Nephron progenitor cell (in vitro differentiated cells): ENCODE measurements at regions not wholly inside any gene's neighbourhood (a gene's known extent, or its start where the extent isn't known, plus 50 kb on each side); places are given as distances from the start of the nearest gene placed in this dataset.

Source experiments
- DNase-seq: peaks from one replicate; pipeline ENCODE4 v3.0.0; 2021
- H3K27ac Mint-ChIP-seq: 2 replicates; pipeline ENCODE4 v1.8.0; 2021; ENCODE audit warnings: mild to moderate bottlenecking, moderate library complexity, mixed read lengths
- H3K27me3 Mint-ChIP-seq: 2 replicates; pipeline ENCODE4 v1.8.0; 2021; ENCODE audit warnings: mild to moderate bottlenecking, low read depth, mixed read lengths; ENCODE audit not compliant: poor library complexity
- H3K36me3 Mint-ChIP-seq: 2 replicates; pipeline ENCODE4 v1.8.0; 2021; ENCODE audit warnings: low read depth, mixed read lengths
- H3K4me1 Mint-ChIP-seq: 2 replicates; pipeline ENCODE4 v1.8.0; 2021; ENCODE audit warnings: mixed read lengths
- H3K4me3 Mint-ChIP-seq: 2 replicates; pipeline ENCODE4 v1.8.0; 2021; ENCODE audit warnings: mild to moderate bottlenecking, moderate library complexity, mixed read lengths
- H3K9me3 Mint-ChIP-seq: 2 replicates; pipeline ENCODE4 v1.8.0; 2021; ENCODE audit warnings: mild to moderate bottlenecking, moderate library complexity, mixed read lengths
- TF ChIP-seq, protein P1 (sequence below): fragments of 200-600 bp; sonication (generic); IDR thresholded peaks from 2 replicates; pipeline ENCODE4 v1.5.0; 2021; ENCODE audit warnings: antibody characterized with exemption

DNA sequence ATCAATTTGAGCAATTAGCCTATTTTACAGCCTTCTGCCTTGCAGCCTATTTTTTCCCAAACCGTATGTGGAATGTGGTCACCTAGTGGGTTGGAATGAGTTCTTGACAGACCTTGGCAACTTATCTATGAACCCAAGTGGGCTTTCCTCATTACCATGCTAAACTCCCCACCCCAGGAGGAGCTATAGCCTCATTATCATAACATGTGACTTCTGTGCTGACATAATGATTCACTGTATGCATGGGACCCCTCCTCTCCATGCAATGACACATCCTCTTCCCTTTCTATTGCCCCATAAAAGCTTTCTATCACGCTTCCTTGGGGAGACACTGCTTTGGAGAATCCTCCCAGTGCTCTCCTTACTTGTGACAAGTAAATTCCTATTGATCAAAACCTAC, 83.5 kb upstream of the FHIT start:
- TF ChIP-seq, protein P1, sequence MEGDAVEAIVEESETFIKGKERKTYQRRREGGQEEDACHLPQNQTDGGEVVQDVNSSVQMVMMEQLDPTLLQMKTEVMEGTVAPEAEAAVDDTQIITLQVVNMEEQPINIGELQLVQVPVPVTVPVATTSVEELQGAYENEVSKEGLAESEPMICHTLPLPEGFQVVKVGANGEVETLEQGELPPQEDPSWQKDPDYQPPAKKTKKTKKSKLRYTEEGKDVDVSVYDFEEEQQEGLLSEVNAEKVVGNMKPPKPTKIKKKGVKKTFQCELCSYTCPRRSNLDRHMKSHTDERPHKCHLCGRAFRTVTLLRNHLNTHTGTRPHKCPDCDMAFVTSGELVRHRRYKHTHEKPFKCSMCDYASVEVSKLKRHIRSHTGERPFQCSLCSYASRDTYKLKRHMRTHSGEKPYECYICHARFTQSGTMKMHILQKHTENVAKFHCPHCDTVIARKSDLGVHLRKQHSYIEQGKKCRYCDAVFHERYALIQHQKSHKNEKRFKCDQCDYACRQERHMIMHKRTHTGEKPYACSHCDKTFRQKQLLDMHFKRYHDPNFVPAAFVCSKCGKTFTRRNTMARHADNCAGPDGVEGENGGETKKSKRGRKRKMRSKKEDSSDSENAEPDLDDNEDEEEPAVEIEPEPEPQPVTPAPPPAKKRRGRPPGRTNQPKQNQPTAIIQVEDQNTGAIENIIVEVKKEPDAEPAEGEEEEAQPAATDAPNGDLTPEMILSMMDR, result no peak
- H3K36me3 Mint-ChIP-seq, result no peaks in the 10 kb centered on the region
- H3K4me1 Mint-ChIP-seq, result no peaks in the 10 kb centered on the region
- H3K27me3 Mint-ChIP-seq, result no peaks in the 10 kb centered on the region
- no peak for DNase-seq
- peaks cover 4% of the 10 kb centered on the region for H3K9me3 Mint-ChIP-seq
- H3K27ac Mint-ChIP-seq, result no peak overlapping the region
- no peak overlapping the region for H3K4me3 Mint-ChIP-seq

DNA sequence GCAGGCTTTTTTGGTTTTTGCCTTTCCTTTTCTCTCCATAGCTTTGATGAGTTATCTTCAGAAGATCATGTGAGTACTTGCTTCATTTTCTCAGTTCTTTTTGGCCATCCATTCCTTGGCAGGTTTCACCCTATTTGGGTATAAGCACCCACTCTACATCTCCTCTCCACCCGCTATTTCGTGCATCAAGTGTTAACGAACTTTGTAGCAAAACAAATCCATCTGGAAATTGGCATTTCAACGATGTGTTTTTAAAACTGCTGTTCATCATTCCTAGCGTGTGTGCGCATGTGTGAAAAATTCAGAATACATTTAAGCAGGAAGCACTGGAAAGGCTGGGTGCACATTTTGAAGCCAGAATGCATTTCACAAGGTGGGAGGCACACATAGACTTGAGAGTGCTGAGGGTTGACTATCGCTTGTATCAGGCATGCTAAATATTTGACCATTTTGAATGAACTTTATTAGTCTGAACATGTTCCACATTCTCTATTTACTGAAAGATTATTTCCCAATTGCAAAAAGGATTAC, 89.7 kb upstream of the FHIT start:
- peaks cover 4% of the 10 kb centered on the region for H3K9me3 Mint-ChIP-seq
- H3K27me3 Mint-ChIP-seq, result no peaks in the 10 kb centered on the region
- H3K36me3 Mint-ChIP-seq, result no peaks in the 10 kb centered on the region
- no peak overlapping the region for H3K4me3 Mint-ChIP-seq
- H3K27ac Mint-ChIP-seq, result no peak overlapping the region
- H3K4me1 Mint-ChIP-seq, result no peaks in the 10 kb centered on the region
- TF ChIP-seq, protein P1, result no peak
- no peak for DNase-seq

DNA sequence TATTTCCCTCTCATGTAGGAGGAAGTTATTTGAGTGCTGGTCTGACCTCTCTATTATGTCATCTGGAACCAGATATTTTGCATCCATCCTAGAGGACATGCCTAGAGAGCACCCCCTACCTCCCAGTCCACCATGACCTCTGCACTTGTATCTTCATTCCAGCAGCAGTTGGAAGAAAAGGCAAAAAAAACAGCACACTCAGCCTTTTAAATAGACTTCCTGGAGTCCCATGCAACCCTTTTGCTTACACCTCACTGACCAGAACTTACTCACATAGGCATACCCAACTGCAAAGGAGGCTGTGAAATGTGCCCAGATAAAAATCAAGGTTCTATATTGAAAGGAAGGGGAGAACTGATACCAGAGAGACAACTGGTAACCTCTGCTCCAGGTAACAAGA, 92.3 kb upstream of the FHIT start:
- Mint-ChIP-seq H3K27ac (no peak overlapping the region), H3K9me3 (peaks cover 2% of the 10 kb centered on the region), H3K4me3 (no peak overlapping the region), H3K27me3 (peaks cover 3% of the 10 kb centered on the region), H3K36me3 (no peaks in the 10 kb centered on the region), H3K4me1 (no peaks in the 10 kb centered on the region)
- TF ChIP-seq, protein P1, result no peak
- DNase-seq, result no peak

DNA sequence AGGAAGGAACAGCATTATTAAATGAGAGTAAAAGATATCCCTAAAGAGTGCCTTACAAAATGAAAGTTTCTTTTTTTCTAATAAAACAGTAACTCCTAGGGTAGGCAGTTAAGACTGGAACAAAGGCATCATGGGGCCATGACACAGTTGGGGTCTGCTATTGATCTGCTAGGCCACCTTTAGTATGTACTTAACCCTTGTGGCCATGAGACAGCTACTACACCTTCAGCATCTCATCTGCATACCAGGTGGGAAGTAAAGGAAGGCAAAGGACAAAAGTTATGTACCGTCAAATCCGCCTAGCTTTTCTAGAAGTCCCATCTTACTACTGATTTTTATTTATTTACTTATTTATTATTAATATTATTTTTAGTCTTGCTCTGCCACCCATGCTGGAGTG, 93.8 kb upstream of the FHIT start:
- Mint-ChIP-seq H3K27ac (no peak overlapping the region), H3K9me3 (no peaks in the 10 kb centered on the region), H3K36me3 (no peaks in the 10 kb centered on the region), H3K4me3 (no peak overlapping the region), H3K4me1 (no peaks in the 10 kb centered on the region), H3K27me3 (peaks cover 6% of the 10 kb centered on the region)
- DNase-seq, result no peak
- TF ChIP-seq, protein P1, result no peak

DNA sequence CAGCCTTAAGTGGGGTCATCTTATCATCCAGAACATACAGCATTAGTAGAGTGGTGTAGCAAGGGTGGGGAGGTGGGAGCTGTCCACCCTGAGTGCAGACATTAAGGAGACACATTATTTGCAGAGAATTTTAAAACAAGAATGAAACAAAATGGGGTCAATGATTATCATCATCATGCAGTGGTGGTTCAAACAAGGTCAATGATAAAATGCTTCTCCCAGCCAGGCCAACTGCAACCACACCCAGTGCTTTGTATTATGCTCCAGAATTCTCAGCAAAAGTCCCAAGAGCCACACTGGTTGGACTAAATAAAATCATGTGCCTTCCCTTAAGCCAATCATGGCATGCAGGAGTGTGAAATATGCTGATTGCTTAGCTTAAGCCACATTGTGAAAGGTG, 96.7 kb upstream of the FHIT start:
- Mint-ChIP-seq H3K36me3 (no peaks in the 10 kb centered on the region), H3K27me3 (peaks cover 9% of the 10 kb centered on the region), H3K4me3 (no peak overlapping the region), H3K9me3 (no peaks in the 10 kb centered on the region), H3K4me1 (no peaks in the 10 kb centered on the region), H3K27ac (no peak overlapping the region)
- TF ChIP-seq, protein P1, result no peak
- no peak for DNase-seq

DNA sequence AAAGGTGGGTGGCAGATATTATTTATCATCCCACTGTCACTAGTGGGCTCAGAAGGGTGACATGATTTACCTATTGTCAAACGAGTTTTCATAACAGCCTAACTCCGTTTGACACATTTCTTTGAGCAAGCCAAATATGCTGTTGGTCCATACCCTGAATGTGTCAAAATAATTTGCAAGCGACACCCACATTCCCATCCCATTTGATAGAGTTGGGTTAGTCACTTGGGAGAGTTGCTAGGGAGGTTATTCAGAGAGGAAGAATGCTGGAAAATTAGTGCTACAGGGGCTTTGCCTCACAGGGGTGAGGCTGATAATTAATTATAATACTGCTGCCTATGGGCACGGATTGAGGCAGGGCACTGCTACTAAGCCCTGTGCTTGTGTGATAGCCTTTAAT, 98.5 kb upstream of the FHIT start:
- Mint-ChIP-seq H3K27ac (no peak overlapping the region), H3K27me3 (peaks cover 9% of the 10 kb centered on the region), H3K4me3 (no peak overlapping the region), H3K36me3 (no peaks in the 10 kb centered on the region), H3K9me3 (peaks cover 4% of the 10 kb centered on the region), H3K4me1 (no peaks in the 10 kb centered on the region)
- TF ChIP-seq, protein P1, result no peak
- no peak for DNase-seq
